Cerebellar cortex (tissue), 1 donor: ENCODE measurements at regions not wholly inside any gene's neighbourhood (a gene's known extent, or its start where the extent isn't known, plus 50 kb on each side); places are given as distances from the start of the nearest gene placed in this dataset.

ENCODE experiments used
- DNase-seq: peaks from one replicate; pipeline ENCODE4 v3.0.0-alpha.2; 2015; ENCODE audit warnings: low spot score

DNA sequence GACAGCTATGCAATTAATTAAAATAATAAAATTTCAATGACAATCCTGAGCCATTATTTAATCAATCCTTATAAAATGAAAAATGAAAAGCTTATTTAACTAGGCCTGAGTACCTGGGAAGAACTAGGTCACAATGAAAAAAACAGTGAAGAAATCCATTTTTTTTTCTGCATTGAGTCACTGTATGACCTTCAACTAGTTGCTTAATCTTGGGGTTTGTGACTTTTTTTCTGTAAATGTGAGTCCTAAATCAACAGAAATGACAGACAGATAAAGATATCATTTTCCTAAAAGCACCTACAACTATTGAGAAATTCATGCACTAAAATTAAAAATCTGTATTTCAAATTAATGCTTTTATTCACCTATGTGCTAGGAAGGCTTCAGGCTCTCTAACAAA, 96.8 kb downstream of the TMEM26 start:
- DNase-seq: no peak

DNA sequence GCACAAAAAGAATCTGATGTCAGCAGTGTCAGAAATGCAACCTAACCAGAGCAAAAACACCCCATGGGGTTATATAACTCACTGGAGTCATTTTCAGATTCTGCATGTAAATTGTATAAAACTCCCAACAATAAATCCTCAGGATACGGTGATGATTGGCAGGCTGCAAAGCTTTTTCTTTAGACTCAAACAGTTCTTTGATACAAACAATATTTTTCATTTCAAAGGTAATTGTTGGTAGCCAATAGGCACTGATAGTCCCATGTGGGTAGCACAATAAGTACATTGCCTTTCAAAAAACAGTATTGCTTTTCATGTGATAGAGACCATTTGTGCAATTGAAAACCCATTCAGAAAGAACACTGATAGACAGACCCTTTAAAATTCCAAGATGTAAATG, 98.0 kb downstream of the TMEM26 start:
- DNase-seq: no peak

DNA sequence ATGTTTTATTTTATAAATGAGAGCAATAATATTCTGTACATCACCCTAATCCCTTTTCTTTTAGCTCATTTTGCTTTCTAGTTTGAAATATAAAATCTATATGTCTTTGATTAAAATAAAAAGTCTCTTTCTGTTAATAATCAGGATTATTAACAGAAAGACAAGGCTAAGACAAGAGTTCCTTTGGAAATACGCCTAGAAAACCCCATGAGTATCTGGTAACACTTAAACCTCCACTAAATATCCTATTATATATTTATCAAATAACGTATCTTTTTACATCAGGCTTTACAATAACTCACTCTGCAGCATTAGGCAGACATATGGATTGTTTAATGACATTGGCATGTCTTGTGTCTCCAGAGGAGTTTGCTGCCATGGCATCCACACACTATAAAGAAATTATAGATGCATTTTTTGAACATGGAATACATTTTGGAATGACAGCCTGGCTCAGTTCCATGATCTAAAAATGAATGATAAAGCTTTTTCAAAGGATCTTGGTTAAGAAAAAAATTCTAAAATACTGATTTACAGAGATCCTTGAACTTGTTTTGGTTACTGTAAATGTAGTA, 98.7 kb downstream of the TMEM26 start:
- no peak for DNase-seq

DNA sequence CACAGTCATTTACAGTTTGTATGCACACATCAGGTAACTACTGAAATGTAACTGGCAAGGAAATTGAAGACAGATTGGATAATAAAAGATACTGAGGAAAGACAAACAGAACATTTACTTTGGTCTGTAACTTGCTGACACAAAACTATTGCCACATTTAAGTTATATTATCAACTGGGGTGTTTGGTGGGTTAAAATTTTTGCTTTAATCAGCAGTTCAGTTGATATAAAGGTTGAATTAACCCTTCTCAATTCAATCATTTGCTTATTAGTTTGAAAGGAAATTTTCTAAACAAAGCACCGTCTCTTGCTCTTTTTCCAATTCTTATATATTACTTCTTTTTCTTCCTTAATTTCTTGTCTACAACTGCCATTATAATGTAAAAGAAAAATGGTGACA, 102.4 kb downstream of the TMEM26 start:
- DNase-seq: no peak

DNA sequence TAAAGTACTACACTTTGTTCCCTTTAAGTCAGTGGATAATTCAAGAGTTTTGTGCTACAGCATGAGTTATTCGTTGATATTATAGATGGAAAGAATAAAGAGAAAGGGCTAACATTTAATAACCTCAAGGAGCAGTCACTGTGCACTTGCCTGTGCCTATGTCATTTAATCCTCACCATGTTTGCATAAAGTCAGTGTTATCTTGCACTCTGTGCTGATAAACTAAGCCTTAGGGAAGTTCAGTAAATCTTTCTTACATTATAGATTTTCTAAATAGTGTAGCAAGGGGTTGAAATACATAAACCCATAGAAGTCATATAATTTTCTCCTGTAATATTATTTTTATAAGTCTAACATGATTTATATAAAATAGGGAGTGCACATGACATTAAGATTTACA, 103.1 kb downstream of the TMEM26 start:
- no peak for DNase-seq

DNA sequence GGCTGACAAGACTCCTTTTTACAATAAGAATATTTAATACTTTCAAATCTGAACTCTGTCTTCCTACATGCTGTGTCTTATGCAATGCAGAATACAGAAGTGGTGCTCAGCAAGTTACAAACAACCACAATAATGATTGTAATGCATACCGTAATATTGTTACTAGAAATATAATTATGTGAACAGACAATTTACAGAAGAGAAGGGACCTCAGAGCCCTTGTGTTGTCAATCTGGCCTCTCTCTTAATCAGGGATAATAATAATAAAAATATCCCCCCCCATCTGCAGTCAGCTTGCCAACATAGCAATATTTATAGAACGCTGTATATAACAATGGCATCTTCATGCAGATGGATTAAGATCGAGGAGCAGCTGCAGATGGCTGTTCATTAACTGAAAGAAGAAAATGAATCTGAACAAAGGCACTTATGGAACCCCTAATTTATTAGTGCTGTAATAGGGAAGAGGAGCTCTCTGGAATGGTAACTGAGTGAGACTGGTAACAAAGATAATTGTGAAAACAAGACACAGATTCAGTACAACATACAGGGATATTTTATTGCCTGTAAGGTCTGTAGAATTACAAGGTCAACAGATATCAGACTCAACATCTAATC, 106.3 kb downstream of the TMEM26 start:
- no peak for DNase-seq

DNA sequence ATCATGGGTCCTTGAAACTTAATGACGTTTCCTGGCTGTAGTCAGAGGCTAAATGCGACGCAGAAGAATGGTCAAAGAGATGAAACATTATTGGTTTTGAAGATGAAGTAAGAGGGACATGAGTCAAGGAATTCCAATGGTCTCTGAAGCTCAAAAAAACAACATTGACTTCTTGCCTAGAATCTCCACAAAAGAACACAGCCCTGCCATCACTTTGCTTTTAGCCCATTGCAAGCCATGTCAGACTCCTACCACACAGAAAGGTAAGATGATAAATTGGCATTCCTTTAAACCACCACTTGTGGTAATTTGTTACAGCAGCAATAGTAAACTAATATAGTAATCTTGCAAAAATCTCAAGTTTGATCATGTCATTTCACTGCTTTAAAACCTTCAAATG, 109.4 kb downstream of the TMEM26 start:
- no peak for DNase-seq

DNA sequence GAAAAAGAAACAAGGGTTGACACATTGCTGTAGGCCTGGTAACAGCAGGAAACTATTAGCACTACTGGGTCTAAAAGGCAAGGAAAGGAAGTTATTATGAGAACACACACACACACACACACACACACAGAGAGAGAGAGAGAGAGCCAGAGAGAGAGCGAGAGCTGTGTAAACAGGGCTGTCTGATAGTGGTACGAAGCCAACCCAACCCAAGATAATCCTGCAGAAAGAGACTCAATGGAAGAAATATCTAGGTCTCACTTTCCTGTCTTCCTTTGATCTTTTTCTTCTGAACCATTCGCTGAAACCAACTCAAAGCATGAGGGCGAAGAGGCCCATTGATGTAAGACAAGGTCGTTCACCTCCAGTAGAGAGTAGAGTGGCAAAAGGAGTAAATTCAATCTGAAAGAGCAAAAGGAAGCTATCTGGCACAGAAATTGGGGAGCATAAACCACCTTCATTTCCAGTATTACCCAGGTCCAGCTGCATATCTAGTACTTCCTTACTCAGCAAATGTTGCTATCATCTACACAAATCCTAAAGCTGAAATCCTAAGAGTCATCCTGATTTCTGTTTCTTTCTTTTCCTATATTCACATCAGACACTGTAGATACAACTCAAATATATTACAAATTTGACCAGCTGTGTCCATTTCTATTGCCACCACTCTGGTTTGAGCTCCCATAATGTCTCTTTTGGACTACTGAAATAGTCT, 110.2 kb downstream of the TMEM26 start:
- DNase-seq: no peak

DNA sequence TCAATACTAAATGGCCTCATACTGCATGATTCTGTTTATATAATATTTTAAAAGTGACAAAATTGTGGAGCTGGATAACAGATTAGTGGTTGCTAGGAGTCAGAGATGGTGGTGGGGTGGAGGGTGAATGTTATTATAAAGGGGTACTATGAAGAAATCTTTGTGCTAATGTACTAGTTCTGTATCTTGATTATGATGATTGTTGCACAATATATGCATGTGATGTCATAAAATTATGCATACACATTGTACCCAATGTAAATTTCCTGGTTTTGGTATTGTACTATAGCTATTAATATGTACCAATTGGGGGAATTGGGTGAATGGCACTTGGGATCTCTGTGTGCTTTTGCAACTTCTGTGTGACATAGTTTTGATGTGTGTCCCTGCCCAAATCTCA, 112.2 kb downstream of the TMEM26 start:
- no peak for DNase-seq

DNA sequence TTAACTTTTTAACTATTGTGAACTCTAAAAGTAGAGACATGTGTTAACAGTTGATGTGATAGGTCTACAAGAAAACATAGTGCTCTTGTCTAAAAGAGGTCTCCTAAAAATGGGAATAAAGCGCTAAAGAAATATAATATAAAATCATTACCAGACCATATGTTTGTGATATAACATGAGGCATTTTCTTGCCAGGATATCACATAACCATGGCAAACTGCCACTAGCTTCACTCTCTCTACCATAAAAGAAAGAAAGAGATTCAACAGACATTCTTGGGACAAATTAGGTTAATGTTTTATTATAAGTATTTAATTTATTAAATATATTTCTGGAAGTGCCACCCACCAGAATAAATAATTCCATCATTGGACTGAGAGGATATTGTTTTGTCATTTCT, 115.0 kb downstream of the TMEM26 start:
- DNase-seq: no peak

DNA sequence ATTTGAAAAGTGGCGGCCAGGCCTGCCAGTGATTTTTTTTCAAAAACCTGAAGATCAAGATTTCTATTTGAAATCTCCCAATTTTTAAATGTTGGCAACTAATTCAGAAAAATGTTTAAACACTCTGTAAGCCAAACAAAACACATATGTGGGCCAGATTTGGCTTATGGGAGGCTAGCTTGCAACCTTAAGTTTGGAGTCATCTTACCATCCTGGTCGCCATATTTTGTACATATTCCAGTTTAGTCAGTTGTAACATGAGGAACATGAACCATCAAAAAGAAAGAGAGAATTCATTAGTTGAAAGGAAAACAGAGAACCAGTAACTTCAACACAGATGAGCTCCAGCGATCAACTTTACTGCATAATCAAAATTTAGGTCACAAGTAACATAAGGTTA, 115.4 kb downstream of the TMEM26 start:
- no peak for DNase-seq

DNA sequence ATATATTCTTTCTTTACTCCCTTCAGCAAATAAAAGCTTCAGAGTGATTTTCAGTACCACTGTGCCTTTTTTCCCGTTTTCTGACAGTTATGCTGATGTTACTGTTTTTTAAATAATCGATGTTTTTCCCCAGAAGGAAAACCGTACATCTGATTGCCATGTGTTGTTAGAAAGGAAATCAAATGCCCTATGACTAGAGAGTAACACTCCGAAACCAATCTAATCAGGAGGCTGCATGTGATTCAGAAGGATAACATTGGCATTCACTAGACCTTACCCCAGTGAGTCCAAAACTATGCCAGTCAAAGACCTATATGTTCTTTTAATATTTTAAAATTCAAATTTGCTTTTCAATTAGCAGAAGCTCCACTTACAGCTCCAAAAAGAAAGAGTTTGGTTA, 116.3 kb downstream of the TMEM26 start:
- no peak for DNase-seq

DNA sequence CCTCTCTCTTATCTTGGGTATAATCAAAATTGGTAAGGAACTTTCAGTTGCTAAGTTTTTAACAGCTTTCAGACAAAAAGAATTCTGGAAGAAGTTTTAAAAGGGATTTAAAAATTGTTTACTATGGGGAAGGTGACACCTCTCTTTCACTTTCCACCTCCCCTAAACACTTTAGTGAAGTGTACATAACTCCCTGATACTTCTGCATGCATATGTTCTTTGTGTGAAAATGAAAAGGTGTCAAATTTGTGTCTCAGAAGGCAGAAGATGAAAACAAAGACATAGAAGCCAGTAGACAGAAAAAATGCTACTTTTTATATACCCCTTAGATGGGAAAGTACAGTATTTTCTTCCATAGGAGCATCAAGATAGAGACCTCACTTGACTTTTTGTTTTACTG, 117.8 kb downstream of the TMEM26 start:
- no peak for DNase-seq

DNA sequence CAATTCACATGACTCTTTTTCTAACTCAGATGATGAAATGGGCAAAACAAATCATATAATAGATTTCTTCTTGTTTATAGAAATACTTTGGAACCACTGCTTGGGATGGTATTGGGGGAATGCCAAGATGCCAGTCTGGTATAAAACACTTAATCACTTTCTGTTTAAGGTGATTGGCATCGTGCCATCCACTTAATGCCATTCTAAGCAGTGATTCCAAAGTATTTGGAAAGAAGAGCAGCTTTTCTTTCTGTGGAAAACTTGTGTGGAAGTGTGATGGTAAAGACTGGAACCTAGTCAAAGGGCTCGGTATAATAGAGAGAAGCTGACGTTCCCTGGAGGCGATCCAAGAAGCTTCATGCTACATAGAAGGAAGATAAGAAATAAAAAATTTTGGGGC, 120.6 kb downstream of the TMEM26 start:
- no peak for DNase-seq

DNA sequence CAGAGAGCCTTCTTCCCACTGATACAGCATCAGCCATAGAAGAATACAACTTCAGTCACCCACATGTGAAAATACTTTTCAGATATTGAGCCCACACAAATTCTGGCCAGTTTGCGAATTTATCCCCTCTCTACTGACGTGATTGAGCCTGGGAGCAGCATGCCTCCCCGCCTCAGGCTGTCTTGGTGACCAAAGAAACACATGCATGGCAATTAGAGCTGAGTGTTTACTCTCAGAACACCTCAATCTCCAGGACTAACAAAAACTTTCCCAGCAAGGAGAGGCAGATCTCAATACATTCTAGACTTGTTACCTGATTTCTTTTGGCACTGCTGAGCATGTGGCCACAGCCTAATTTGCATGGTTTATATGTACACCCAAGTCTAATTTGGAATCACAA, 122.5 kb downstream of the TMEM26 start:
- DNase-seq: no peak

DNA sequence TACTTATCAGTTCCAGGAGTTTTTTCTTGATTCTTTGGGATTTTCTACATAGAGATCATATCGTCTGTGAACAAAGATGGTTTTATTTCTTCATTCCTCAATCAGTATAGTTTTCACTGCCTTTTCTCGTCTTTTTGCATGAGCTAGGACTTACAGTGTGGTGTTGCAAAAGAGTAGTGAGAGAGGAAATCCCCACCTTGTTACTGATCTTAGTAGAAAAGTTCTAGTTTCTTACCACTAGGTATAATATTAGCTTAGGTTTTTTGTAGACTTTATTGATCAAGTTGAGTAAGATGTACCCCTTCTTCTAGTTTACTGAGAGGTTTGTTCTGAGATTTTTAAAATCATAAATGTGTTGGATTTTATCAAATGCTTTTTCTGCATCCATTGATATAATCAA, 123.3 kb downstream of the TMEM26 start:
- no peak for DNase-seq

DNA sequence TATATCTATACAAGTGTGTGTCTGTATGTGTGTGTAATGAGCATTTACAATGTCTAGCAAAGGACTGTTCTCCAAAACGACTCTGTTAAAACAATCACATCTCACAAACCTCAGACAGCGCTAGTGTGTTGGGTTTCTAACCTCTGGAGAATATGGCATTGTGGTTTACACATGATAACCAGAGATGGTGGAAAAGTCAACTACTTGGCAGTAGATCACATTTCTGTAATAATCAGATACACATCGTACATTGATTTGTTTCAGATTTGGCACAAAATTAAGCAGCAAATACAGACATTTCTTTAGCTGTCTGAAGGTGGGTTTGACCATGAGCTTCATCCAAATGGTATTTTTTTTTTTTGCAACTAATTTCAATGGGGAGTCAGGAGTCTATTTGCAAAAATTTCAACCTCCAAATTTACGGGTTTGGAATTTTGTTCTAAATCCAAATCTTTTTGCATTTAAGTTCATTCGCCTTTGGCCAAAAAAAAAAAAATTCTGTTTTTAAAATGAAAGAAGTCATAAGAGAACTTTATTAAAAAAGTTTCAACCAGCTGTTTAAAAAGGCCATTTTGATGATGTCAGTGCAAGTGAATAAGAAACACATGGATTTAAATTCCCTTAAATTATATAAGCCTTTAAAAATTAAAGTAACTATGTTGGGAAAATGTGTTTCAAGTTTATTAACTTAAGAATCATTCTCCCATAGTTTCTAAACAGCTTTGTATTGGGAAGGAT, 127.8 kb downstream of the TMEM26 start:
- DNase-seq: no peak

DNA sequence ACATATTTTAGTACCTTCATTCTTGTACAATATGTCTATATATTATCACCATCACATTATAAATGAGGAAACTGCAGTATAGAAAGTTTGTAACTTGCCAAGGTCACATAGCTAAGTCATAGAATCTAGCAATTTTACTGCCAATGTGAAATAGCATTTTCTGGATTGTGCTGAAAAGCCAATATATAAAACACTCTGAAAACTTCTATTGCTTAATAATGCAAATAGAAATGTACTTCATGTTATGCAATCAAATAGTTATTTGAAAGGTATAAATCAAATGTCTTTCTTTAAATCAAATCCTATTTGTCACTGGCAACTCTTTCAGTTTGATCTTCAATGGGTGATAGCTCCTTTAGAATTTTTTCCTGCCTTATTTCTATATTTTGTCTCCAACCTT, 129.5 kb downstream of the TMEM26 start:
- no peak for DNase-seq

DNA sequence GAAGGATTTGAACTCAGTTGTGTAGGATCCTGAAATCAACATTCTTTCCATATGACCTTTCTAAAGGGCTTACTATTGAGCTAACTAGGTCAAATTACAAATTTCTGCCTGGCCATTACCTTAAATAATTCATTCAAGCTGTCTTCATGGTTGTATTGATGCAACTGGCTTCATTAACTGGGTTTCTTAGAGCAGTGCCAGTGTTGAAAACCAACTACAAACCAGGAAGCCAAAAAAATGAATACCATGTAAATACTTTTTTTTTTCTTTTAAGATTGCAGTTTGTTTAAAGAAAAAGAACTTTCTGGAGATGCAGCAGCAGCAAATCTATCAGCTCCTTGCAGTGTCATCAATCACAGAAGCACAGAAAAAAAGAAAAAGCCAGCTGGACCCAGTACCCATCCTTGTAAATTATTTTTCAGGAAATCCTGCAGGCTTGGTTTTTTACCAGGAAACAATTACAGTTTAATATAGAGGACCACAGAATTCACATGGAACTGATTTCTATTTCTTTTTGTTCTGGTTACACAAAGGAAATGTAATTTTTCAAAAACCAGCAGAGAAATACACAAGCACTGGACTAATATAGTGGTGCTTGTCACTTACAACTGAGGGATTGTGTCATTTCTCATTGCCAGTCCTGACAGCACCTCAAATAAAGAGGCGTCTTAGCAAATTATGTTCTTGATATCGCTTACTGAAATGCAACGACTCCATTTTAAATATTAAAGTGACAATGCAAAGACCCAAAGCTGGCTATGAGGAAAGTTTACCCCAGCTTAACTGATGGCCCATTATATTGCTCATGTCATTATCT, 131.9 kb downstream of the TMEM26 start:
- peak; percentile 5 for DNase-seq

DNA sequence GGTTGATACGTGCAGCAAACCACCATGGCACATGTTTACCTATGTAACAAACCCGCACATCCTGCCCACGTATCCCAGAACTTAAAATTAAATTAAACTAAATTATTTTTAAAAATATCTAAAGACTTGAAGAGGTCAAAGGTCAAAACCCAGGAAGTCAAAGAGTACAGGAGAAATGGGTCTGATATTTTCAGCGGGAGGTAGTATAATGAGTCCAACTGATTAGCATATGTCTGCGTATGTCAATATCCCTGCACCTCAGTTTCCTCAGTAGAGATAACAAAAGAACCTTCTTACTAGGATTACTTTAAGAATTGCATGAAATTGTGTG, 133.0 kb downstream of the TMEM26 start:
- no peak for DNase-seq

DNA sequence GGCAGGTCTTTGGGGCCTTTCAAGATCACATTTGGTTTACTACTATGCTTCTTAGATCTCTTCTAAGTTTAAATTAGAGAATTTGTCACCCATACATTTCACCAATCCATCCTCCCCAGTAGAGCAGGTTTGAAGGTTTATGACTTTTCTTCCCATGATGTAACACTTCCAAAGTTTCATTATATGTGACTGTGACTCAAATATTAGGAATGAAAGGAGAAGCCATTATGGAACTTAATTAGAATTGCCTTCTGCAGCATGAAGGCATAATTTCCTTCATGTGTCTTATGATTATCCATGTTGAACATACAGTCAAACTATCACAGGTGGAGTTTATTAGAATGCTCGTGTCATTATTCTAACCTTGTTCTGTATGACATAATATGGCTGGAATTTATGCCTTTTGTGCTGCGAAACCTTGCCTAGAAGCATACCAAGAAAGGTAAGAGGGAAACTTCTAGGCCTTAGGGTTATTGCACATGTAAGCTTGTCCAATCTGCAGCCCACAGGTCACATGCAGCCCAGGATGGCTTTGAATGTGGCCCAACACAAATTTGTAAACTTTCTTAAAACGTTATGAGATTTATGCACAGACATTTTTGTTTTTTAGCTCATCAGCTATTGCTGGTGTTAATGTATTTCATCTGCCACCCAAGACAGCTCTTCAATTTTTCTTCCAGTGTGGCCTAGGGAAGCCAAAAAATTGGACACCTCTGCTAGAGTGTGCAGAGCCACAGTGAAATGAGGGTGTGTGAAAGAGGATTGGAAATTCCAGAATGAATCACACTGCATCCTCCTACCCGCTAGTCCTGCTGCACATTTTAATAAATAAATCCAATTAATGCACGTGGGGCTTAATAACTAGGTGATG, 133.6 kb downstream of the TMEM26 start:
- DNase-seq: no peak
